ENCODE measurements at regions not wholly inside any gene's neighbourhood (a gene's known extent, or its start where the extent isn't known, plus 50 kb on each side); places are given as distances from the start of the nearest gene placed in this dataset.

GRCh38 chr9:73065439-73065838, 86.2 kb upstream of the ANXA1 start:
- Histone ChIP-seq H3K4me1 (no peaks in the 10 kb centered on the region), H3K27me3 (no peaks in the 10 kb centered on the region), H3K36me3 (no peaks in the 10 kb centered on the region), H3K4me3 (no peak overlapping the region), H3K27ac (no peak overlapping the region), H3K9me3 (no peaks in the 10 kb centered on the region)
- intact Hi-C loops (cut with DNase I) = loop anchor here in 1 of 10 donors (10.0 kb wide), 1 partner anchor 201 kb away; no protein-coding TSS in a partner anchor
- no peak for DNase-seq
- ATAC-seq = no peak
- TF ChIP-seq, protein P1, sequence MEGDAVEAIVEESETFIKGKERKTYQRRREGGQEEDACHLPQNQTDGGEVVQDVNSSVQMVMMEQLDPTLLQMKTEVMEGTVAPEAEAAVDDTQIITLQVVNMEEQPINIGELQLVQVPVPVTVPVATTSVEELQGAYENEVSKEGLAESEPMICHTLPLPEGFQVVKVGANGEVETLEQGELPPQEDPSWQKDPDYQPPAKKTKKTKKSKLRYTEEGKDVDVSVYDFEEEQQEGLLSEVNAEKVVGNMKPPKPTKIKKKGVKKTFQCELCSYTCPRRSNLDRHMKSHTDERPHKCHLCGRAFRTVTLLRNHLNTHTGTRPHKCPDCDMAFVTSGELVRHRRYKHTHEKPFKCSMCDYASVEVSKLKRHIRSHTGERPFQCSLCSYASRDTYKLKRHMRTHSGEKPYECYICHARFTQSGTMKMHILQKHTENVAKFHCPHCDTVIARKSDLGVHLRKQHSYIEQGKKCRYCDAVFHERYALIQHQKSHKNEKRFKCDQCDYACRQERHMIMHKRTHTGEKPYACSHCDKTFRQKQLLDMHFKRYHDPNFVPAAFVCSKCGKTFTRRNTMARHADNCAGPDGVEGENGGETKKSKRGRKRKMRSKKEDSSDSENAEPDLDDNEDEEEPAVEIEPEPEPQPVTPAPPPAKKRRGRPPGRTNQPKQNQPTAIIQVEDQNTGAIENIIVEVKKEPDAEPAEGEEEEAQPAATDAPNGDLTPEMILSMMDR (IDR thresholded peaks at IDR 0.05) = no peak
- 89 to 91% methylated on average over 6 of the region's 6 CpGs for WGBS, 2 donors

- WGBS, 2 donors = 72 to 73% methylated on average over 3 of the region's 3 CpGs
- H3K27ac ChIP-seq = no peak overlapping the region
- intact Hi-C loops (cut with DNase I) = loop anchor here in 1 of 10 donors (10.0 kb wide), 1 partner anchor 200 kb away; no protein-coding TSS in a partner anchor
- no peaks in the 10 kb centered on the region for H3K36me3 ChIP-seq
- no peaks in the 10 kb centered on the region for H3K4me1 ChIP-seq
- no peak for DNase-seq
- ATAC-seq = no peak
- no peaks in the 10 kb centered on the region for H3K27me3 ChIP-seq
- H3K9me3 ChIP-seq = no peaks in the 10 kb centered on the region
- no peak overlapping the region for H3K4me3 ChIP-seq
- TF ChIP-seq, protein P1 (IDR thresholded peaks at IDR 0.05) = no peak
Measured at GRCh38 chr9:73064315-73064714, 87.3 kb upstream of the ANXA1 start.

DNA sequence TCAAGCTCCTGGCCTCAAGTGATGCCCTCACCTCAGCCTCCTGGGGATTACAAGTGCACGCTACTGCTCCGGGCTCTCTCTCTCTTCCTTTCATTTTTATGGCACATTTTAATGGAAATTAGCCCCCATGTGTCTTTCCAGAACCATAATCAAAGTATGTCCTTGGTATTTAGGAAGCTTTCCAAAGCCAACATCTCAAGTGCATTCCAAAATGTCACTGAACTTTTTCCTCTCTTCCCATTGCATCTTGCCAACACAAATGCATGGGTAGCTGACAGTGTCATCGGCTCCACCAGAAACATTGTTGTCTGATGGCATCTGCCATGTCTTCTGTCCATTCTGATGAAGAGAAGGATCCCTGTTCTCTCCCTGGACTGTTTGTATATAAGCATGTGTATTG, 90.5 kb upstream of the ANXA1 start:
- DNase-seq = no peak
- Histone ChIP-seq H3K36me3 (no peaks in the 10 kb centered on the region), H3K9me3 (no peaks in the 10 kb centered on the region), H3K4me1 (no peaks in the 10 kb centered on the region), H3K27ac (no peak overlapping the region), H3K27me3 (no peaks in the 10 kb centered on the region), H3K4me3 (no peak overlapping the region)
- TF ChIP-seq, protein P1 (IDR thresholded peaks at IDR 0.05) = no peak
- no peak for ATAC-seq
- 69 to 88% methylated on average over 3 of the region's 3 CpGs for WGBS, 2 donors
- intact Hi-C loops (cut with DNase I) = loop anchor here in 1 of 10 donors (10.0 kb wide), 1 partner anchor 196 kb away; no protein-coding TSS in a partner anchor

GRCh38 chr9:73059247-73059646, 92.4 kb upstream of the ANXA1 start:
- H3K27ac ChIP-seq = no peak overlapping the region
- no peaks in the 10 kb centered on the region for H3K27me3 ChIP-seq
- DNase-seq (no peak), ATAC-seq (no peak)
- 48 to 50% methylated on average over 2 of the region's 2 CpGs for WGBS, 2 donors
- H3K36me3 ChIP-seq = no peaks in the 10 kb centered on the region
- no peaks in the 10 kb centered on the region for H3K4me1 ChIP-seq
- no peaks in the 10 kb centered on the region for H3K9me3 ChIP-seq
- TF ChIP-seq, protein P1 (IDR thresholded peaks at IDR 0.05) = no peak
- H3K4me3 ChIP-seq = no peak overlapping the region
- intact Hi-C loops (cut with DNase I) = no loop called here
